Glutamatergic neuron (in vitro differentiated cells): ENCODE measurements at regions not wholly inside any gene's neighbourhood (a gene's known extent, or its start where the extent isn't known, plus 50 kb on each side); places are given as distances from the start of the nearest gene placed in this dataset.

Source experiments
- DNase-seq: peaks from one replicate; pipeline ENCODE4 v3.0.0; 2022
- H3K27ac Mint-ChIP-seq: one replicate; pipeline ENCODE4 v1.8.0; 2020; ENCODE audit warnings: mild to moderate bottlenecking, mixed read lengths, inconsistent platforms; ENCODE audit not compliant: unreplicated experiment
- H3K27me3 Mint-ChIP-seq: one replicate; pipeline ENCODE4 v1.8.0; 2020; ENCODE audit warnings: mild to moderate bottlenecking, moderate library complexity, mixed read lengths, inconsistent platforms; ENCODE audit not compliant: unreplicated experiment
- H3K36me3 Mint-ChIP-seq: one replicate; pipeline ENCODE4 v1.8.0; 2020; ENCODE audit warnings: mild to moderate bottlenecking, mixed read lengths, inconsistent platforms; ENCODE audit not compliant: unreplicated experiment
- H3K4me1 Mint-ChIP-seq: one replicate; pipeline ENCODE4 v1.8.0; 2020; ENCODE audit warnings: mild to moderate bottlenecking, low read depth, mixed read lengths, inconsistent platforms; ENCODE audit not compliant: unreplicated experiment
- H3K4me3 Mint-ChIP-seq: one replicate; pipeline ENCODE4 v1.8.0; 2020; ENCODE audit warnings: mild to moderate bottlenecking, mixed read lengths, inconsistent platforms; ENCODE audit not compliant: unreplicated experiment
- H3K9me3 Mint-ChIP-seq: one replicate; pipeline ENCODE4 v1.8.0; 2020; ENCODE audit warnings: mild to moderate bottlenecking, moderate library complexity, mixed read lengths, inconsistent platforms; ENCODE audit not compliant: unreplicated experiment
- CTCF ChIP-seq: fragments of 200-600 bp; sonication (generic); IDR thresholded peaks from one replicate; pipeline ENCODE4 v1.5.0; 2021; ENCODE audit not compliant: partially characterized antibody, unreplicated experiment

- Mint-ChIP-seq H3K9me3 (no peaks in the 10 kb centered on the region), H3K4me3 (no peak overlapping the region), H3K27ac (no peak overlapping the region), H3K27me3 (no peaks in the 10 kb centered on the region), H3K4me1 (no peaks in the 10 kb centered on the region), H3K36me3 (no peaks in the 10 kb centered on the region)
- no peak for TF ChIP-seq CTCF
- no peak for DNase-seq
Observed at GRCh38 chr13:76223565-76223964, 587.4 kb downstream of the LMO7 start.

GRCh38 chr13:76222511-76222910, 586.4 kb downstream of the LMO7 start:
- Mint-ChIP-seq H3K9me3 (no peaks in the 10 kb centered on the region), H3K27me3 (no peaks in the 10 kb centered on the region), H3K27ac (no peak overlapping the region), H3K4me1 (no peaks in the 10 kb centered on the region), H3K36me3 (no peaks in the 10 kb centered on the region), H3K4me3 (no peak overlapping the region)
- no peak for DNase-seq
- TF ChIP-seq CTCF = no peak

GRCh38 chr13:76216729-76217128, 580.6 kb downstream of the LMO7 start:
- no peaks in the 10 kb centered on the region for H3K36me3 Mint-ChIP-seq
- no peak for DNase-seq

GRCh38 chr13:76214001-76214400, 577.9 kb downstream of the LMO7 start:
- DNase-seq = no peak
- H3K36me3 Mint-ChIP-seq = no peaks in the 10 kb centered on the region
- no peaks in the 10 kb centered on the region for H3K27me3 Mint-ChIP-seq
- H3K4me3 Mint-ChIP-seq = no peak overlapping the region
- no peaks in the 10 kb centered on the region for H3K9me3 Mint-ChIP-seq
- TF ChIP-seq CTCF = no peak
- no peak overlapping the region for H3K27ac Mint-ChIP-seq
- no peaks in the 10 kb centered on the region for H3K4me1 Mint-ChIP-seq

More at GRCh38 chr13:76216729-76217128, 580.6 kb downstream of the LMO7 start:
- no peak overlapping the region for H3K4me3 Mint-ChIP-seq
- no peaks in the 10 kb centered on the region for H3K4me1 Mint-ChIP-seq
- TF ChIP-seq CTCF = no peak
- no peaks in the 10 kb centered on the region for H3K9me3 Mint-ChIP-seq
- H3K27me3 Mint-ChIP-seq = no peaks in the 10 kb centered on the region
- no peak overlapping the region for H3K27ac Mint-ChIP-seq

- H3K27ac Mint-ChIP-seq = no peak overlapping the region
- DNase-seq = no peak
- no peaks in the 10 kb centered on the region for H3K27me3 Mint-ChIP-seq
- TF ChIP-seq CTCF = no peak
- H3K4me3 Mint-ChIP-seq = no peak overlapping the region
- H3K36me3 Mint-ChIP-seq = no peaks in the 10 kb centered on the region
- H3K4me1 Mint-ChIP-seq = no peaks in the 10 kb centered on the region
- no peaks in the 10 kb centered on the region for H3K9me3 Mint-ChIP-seq
Observed at GRCh38 chr13:76213423-76213904, 577.3 kb downstream of the LMO7 start.
